GM23338 (cell line): ENCODE measurements at regions not wholly inside any gene's neighbourhood (a gene's known extent, or its start where the extent isn't known, plus 50 kb on each side); places are given as distances from the start of the nearest gene placed in this dataset.

Source experiments
- ATAC-seq: fragments of 200-7000 bp; cut with Tn5 transposase; 3 replicates; pipeline ENCODE4 v1.9.1; 2020
- DNase-seq: peaks from one replicate; pipeline ENCODE4 v3.0.0-alpha.2; 2015; ENCODE audit warnings: low spot score
- H2AFZ ChIP-seq: fragments of 200-600 bp; sonication (generic); 2 replicates; pipeline ENCODE4 v1.8.0; 2016; ENCODE audit warnings: antibody characterized with exemption, mild to moderate bottlenecking, moderate library complexity
- H3F3A ChIP-seq: fragments of 200-600 bp; sonication (generic); replicated peaks from 2 replicates; pipeline ENCODE4 v1.8.0; 2017; ENCODE audit warnings: antibody characterized with exemption, mixed run types, low read depth
- H3K27ac ChIP-seq: fragments of 200-600 bp; sonication (generic); 2 replicates; pipeline ENCODE4 v1.6.1; 2016; ENCODE audit warnings: low read depth
- H3K27me3 ChIP-seq: fragments of 200-600 bp; sonication (generic); 2 replicates; pipeline ENCODE4 v1.8.0; 2016; ENCODE audit warnings: mild to moderate bottlenecking, mixed run types, moderate library complexity; ENCODE audit not compliant: insufficient read depth
- H3K36me3 ChIP-seq: fragments of 200-600 bp; sonication (generic); 2 replicates; pipeline ENCODE4 v1.8.0; 2016; ENCODE audit warnings: mild to moderate bottlenecking; ENCODE audit not compliant: insufficient read depth
- H3K4me1 ChIP-seq: fragments of 200-600 bp; sonication (generic); 2 replicates; pipeline ENCODE4 v1.8.0; 2016; ENCODE audit warnings: mild to moderate bottlenecking, moderate library complexity; ENCODE audit not compliant: insufficient read depth
- H3K4me2 ChIP-seq: fragments of 200-600 bp; sonication (generic); 2 replicates; pipeline ENCODE4 v1.7.1; 2017; ENCODE audit warnings: mixed run types
- H3K4me3 ChIP-seq: fragments of 200-600 bp; sonication (generic); 2 replicates; pipeline ENCODE4 v1.6.1; 2016; ENCODE audit warnings: mixed run types
- H3K79me2 ChIP-seq: fragments of 200-600 bp; sonication (generic); replicated peaks from 2 replicates; pipeline ENCODE4 v1.8.0; 2017; ENCODE audit warnings: mild to moderate bottlenecking; ENCODE audit not compliant: insufficient read depth
- H3K9me2 ChIP-seq: fragments of 200-600 bp; sonication (generic); 2 replicates; pipeline ENCODE4 v1.8.0; 2017; ENCODE audit not compliant: insufficient read depth
- H4K20me1 ChIP-seq: fragments of 200-600 bp; sonication (generic); replicated peaks from 2 replicates; pipeline ENCODE4 v1.8.0; 2017; ENCODE audit warnings: mild to moderate bottlenecking; ENCODE audit not compliant: insufficient read depth
- H3K27ac Mint-ChIP-seq: 2 replicates; pipeline ENCODE4 v1.8.0; 2020; ENCODE audit warnings: inconsistent platforms, mild to moderate bottlenecking, moderate library complexity, mixed read lengths
- H3K27me3 Mint-ChIP-seq: 3 replicates; pipeline ENCODE4 v1.8.0; 2022; ENCODE audit warnings: low read depth, mild to moderate bottlenecking, moderate library complexity, mixed read lengths, inconsistent platforms; ENCODE audit not compliant: insufficient read depth, poor library complexity
- H3K36me3 Mint-ChIP-seq: 3 replicates; pipeline ENCODE4 v1.8.0; 2021; ENCODE audit warnings: low read depth, mild to moderate bottlenecking, inconsistent platforms, moderate library complexity, mixed read lengths
- H3K4me1 Mint-ChIP-seq: 3 replicates; pipeline ENCODE4 v1.8.0; 2020; ENCODE audit warnings: mild to moderate bottlenecking, inconsistent platforms, mixed read lengths
- H3K4me3 Mint-ChIP-seq: 3 replicates; pipeline ENCODE4 v1.8.0; 2021; ENCODE audit warnings: moderate library complexity, mild to moderate bottlenecking, inconsistent platforms, mixed read lengths
- H3K9me3 Mint-ChIP-seq: 3 replicates; pipeline ENCODE4 v1.8.0; 2020; ENCODE audit warnings: moderate library complexity, mild to moderate bottlenecking, inconsistent platforms, mixed read lengths
- CREB1 ChIP-seq: fragments of 250-450 bp; sonication (Bioruptor Pico); IDR thresholded peaks from 2 replicates; pipeline ENCODE4 v1.5.0; 2020; ENCODE audit warnings: low read depth, mild to moderate bottlenecking, moderate library complexity
- CTCF ChIP-seq, 2 experiments: fragments of 200-600 bp in 1 of 2; sonication (generic) in 1 of 2; conservative IDR thresholded peaks; 2 replicates each; pipeline versions ENCODE4 v1.5.1 to v1.6.1; 2016 to 2017; ENCODE audit warnings: antibody characterized with exemption in 2 of 2, low read depth in 2 of 2, mild to moderate bottlenecking in 2 of 2, moderate library complexity in 1 of 2
- ETS1 ChIP-seq: IDR thresholded peaks from 2 replicates; pipeline ENCODE4 v1.6.1; 2016; ENCODE audit warnings: antibody characterized with exemption
- EZH2 ChIP-seq: fragments of 200-600 bp; sonication (generic); IDR thresholded peaks from one replicate; pipeline ENCODE4 v1.8.0; 2017; ENCODE audit warnings: antibody characterized with exemption, mild to moderate bottlenecking, low read depth; ENCODE audit not compliant: unreplicated experiment
- EZH2phosphoT487 ChIP-seq: fragments of 200-600 bp; sonication (generic); IDR thresholded peaks from one replicate; pipeline ENCODE4 v1.8.1; 2018; ENCODE audit warnings: antibody characterized with exemption; ENCODE audit not compliant: unreplicated experiment
- NANOG ChIP-seq: IDR thresholded peaks from 2 replicates; pipeline ENCODE4 v1.6.1; 2016; ENCODE audit warnings: antibody characterized with exemption, borderline replicate concordance
- POLR2AphosphoS5 ChIP-seq: IDR thresholded peaks from 2 replicates; pipeline ENCODE4 v1.6.1; 2016; ENCODE audit warnings: antibody characterized with exemption, low read depth
- REST ChIP-seq: IDR thresholded peaks from one replicate; pipeline ENCODE4 v1.6.1; 2018; ENCODE audit warnings: antibody characterized with exemption; ENCODE audit not compliant: unreplicated experiment
- STAT1 ChIP-seq: IDR thresholded peaks from one replicate; pipeline ENCODE4 v1.6.1; 2016; ENCODE audit warnings: antibody characterized with exemption; ENCODE audit not compliant: unreplicated experiment
- ZNF114 ChIP-seq: fragments of 250-450 bp; sonication (Bioruptor Pico); IDR thresholded peaks from 2 replicates; pipeline ENCODE4 v1.5.0; 2020; ENCODE audit warnings: mild to moderate bottlenecking, moderate library complexity
- ZNF331 ChIP-seq: fragments of 250-450 bp; sonication (Bioruptor Pico); IDR thresholded peaks from 2 replicates; pipeline ENCODE4 v1.5.0; 2020; ENCODE audit warnings: low read depth, mild to moderate bottlenecking, moderate library complexity

GRCh38 chr2:47255794-47256193 lies 79.5 kb upstream of the CALM2 start:
- Histone ChIP-seq H3K27me3 (no peaks in the 10 kb centered on the region), H3K9me2 (no peaks in the 10 kb centered on the region), H4K20me1 (no peaks in the 10 kb centered on the region), H3K27ac (no peak overlapping the region), H3K79me2 (no peaks in the 10 kb centered on the region), H3K4me2 (no peak overlapping the region), H3K4me1 (peaks cover 8% of the 10 kb centered on the region; the same call in 1 of the 2 replicates), H3F3A (no peaks in the 10 kb centered on the region; the same call in 1 of the 2 replicates), H3K4me3 (no peak overlapping the region), H3K36me3 (no peaks in the 10 kb centered on the region), H2AFZ (no peak overlapping the region)
- Mint-ChIP-seq H3K4me1 (peaks cover 13% of the 10 kb centered on the region), H3K9me3 (no peaks in the 10 kb centered on the region), H3K27ac (no peak overlapping the region), H3K36me3 (no peaks in the 10 kb centered on the region), H3K27me3 (peaks cover 8% of the 10 kb centered on the region), H3K4me3 (no peak overlapping the region)
- no peak for ATAC-seq
- no peak for DNase-seq
- TF ChIP-seq NANOG: no peak
- TF ChIP-seq STAT1: no peak
- TF ChIP-seq ETS1: no peak
- TF ChIP-seq REST: no peak
- no peak for TF ChIP-seq EZH2phosphoT487
- no peak for TF ChIP-seq EZH2
- TF ChIP-seq CTCF (conservative IDR thresholded peaks at IDR 0.05; ENCODE audit: low read depth in 2 of 2): no peak
- TF ChIP-seq POLR2AphosphoS5: no peak
- no peak for TF ChIP-seq ZNF331 (CRISPR knock-in tag)
- no peak for TF ChIP-seq CREB1 (CRISPR knock-in tag)

- H3K9me2 ChIP-seq: no peaks in the 10 kb centered on the region
- H3F3A ChIP-seq: no peaks in the 10 kb centered on the region; the same call in 1 of the 2 replicates
- DNase-seq: no peak
- no peaks in the 10 kb centered on the region for H3K27me3 ChIP-seq
- Mint-ChIP-seq H3K4me3 (no peak overlapping the region), H3K27ac (no peak overlapping the region), H3K9me3 (no peaks in the 10 kb centered on the region), H3K4me1 (peaks cover 19% of the 10 kb centered on the region), H3K27me3 (peaks cover 6% of the 10 kb centered on the region), H3K36me3 (no peaks in the 10 kb centered on the region)
- H3K36me3 ChIP-seq: no peaks in the 10 kb centered on the region
- H4K20me1 ChIP-seq: no peaks in the 10 kb centered on the region
- H3K4me1 ChIP-seq: peaks cover 8% of the 10 kb centered on the region; the same call in 1 of the 2 replicates
- no peak overlapping the region for H3K4me3 ChIP-seq
- no peak overlapping the region for H2AFZ ChIP-seq
- H3K79me2 ChIP-seq: no peaks in the 10 kb centered on the region
- H3K4me2 ChIP-seq: no peak overlapping the region
- H3K27ac ChIP-seq: no peak overlapping the region
- ATAC-seq: no peak
- no peak for TF ChIP-seq STAT1
- TF ChIP-seq ZNF114 (CRISPR knock-in tag): no peak
- no peak for TF ChIP-seq POLR2AphosphoS5
- TF ChIP-seq EZH2: no peak
Measured at GRCh38 chr2:47254464-47254863, 78.2 kb upstream of the CALM2 start.
